Keratinocyte (primary cell): ENCODE measurements at regions not wholly inside any gene's neighbourhood (a gene's known extent, or its start where the extent isn't known, plus 50 kb on each side); places are given as distances from the start of the nearest gene placed in this dataset.

Experiments used
- DNase-seq: peaks from one replicate; pipeline ENCODE4 v3.0.0-alpha.2; 2011; ENCODE audit warnings: low read depth, missing footprints, low spot score
- FAIRE-seq: peaks from 2 replicates; lab custom pipeline; 2011; peaks lifted over from hg19 to GRCh38; lab: Jason Lieb, UNC
- H2AFZ ChIP-seq: 2 replicates; pipeline ENCODE4 v1.6.0; 2012; ENCODE audit warnings: low read length, control low read depth, inconsistent platforms; ENCODE audit not compliant: control insufficient read depth
- H3K27ac ChIP-seq: 2 replicates; pipeline ENCODE4 v1.5.1; 2011; ENCODE audit warnings: low read length; ENCODE audit not compliant: control insufficient read depth, insufficient read depth
- H3K27me3 ChIP-seq: 3 replicates; pipeline ENCODE4 v1.6.0; 2011; ENCODE audit warnings: low read length; ENCODE audit not compliant: control insufficient read depth, insufficient read depth; ENCODE audit errors: extremely low read depth
- H3K36me3 ChIP-seq, 2 experiments: 2 replicates in 1 of 2; 3 replicates in 1 of 2; pipeline ENCODE4 v1.5.1; 2011; ENCODE audit warnings: low read length in 2 of 2, mild to moderate bottlenecking in 1 of 2; ENCODE audit not compliant: control insufficient read depth in 2 of 2, insufficient read depth in 2 of 2; ENCODE audit errors: extremely low read depth in 1 of 2
- H3K4me1 ChIP-seq: 3 replicates; pipeline ENCODE4 v1.5.1; 2011; ENCODE audit warnings: low read length; ENCODE audit not compliant: control insufficient read depth, insufficient read depth; ENCODE audit errors: extremely low read depth
- H3K4me2 ChIP-seq: 3 replicates; pipeline ENCODE4 v1.6.0; 2011; ENCODE audit warnings: low read depth, low read length; ENCODE audit not compliant: control insufficient read depth, insufficient read depth; ENCODE audit errors: extremely low read depth
- H3K4me3 ChIP-seq, 3 experiments: fragments of 200-600 bp in 1 of 3; sonication (generic) in 1 of 3; 2 replicates in 2 of 3; 3 replicates in 1 of 3; pipeline ENCODE4 v1.5.1; 2011 to 2016; ENCODE audit warnings: low read length in 3 of 3, mild to moderate bottlenecking in 3 of 3, control low read depth in 2 of 3, inconsistent platforms in 1 of 3, low read depth in 1 of 3, mixed read lengths in 1 of 3, mixed run types in 1 of 3, moderate library complexity in 1 of 3; ENCODE audit not compliant: control insufficient read depth in 2 of 3, insufficient read depth in 2 of 3; ENCODE audit errors: extremely low read depth in 1 of 3
- H3K79me2 ChIP-seq: 2 replicates; pipeline ENCODE4 v1.6.0; 2012; ENCODE audit warnings: low read length; ENCODE audit not compliant: control insufficient read depth, insufficient read depth
- H3K9ac ChIP-seq: 3 replicates; pipeline ENCODE4 v1.6.0; 2011; ENCODE audit warnings: low read length; ENCODE audit not compliant: control insufficient read depth, insufficient read depth; ENCODE audit errors: extremely low read depth
- H3K9me1 ChIP-seq: 3 replicates; pipeline ENCODE4 v1.6.0; 2011; ENCODE audit warnings: low read length; ENCODE audit not compliant: control insufficient read depth, insufficient read depth; ENCODE audit errors: extremely low read depth
- H3K9me3 ChIP-seq: 2 replicates; pipeline ENCODE4 v1.5.1; 2012; ENCODE audit warnings: low read depth, low read length; ENCODE audit not compliant: control insufficient read depth
- H4K20me1 ChIP-seq: 3 replicates; pipeline ENCODE4 v1.6.0; 2011; ENCODE audit warnings: low read length; ENCODE audit not compliant: control insufficient read depth, insufficient read depth; ENCODE audit errors: extremely low read depth
- EZH2 ChIP-seq: IDR thresholded peaks from one replicate; pipeline ENCODE4 v1.6.1; 2012; ENCODE audit warnings: inconsistent platforms, mild to moderate bottlenecking, low read length, moderate library complexity
- dilution Hi-C: fragments of 300-500 bp; cut with MboI; formaldehyde crosslinking; loops from one replicate; pipeline ENCODE4 v1.7.0; 2020; ENCODE audit warnings: low sequenced_read_pairs; ENCODE audit not compliant: extremely low pct_ligation_motif_present
- TF ChIP-seq, protein P1 (sequence below), 3 experiments: IDR thresholded peaks in 1 of 3; conservative IDR thresholded peaks in 1 of 3; optimal IDR thresholded peaks in 1 of 3; 2 replicates in 2 of 3; 3 replicates in 1 of 3; pipeline versions ENCODE3 to v1.5.1; 2011; ENCODE audit warnings: low read length in 3 of 3, mild to moderate bottlenecking in 3 of 3, moderate library complexity in 2 of 3, control low read depth in 1 of 3, inconsistent platforms in 1 of 3; ENCODE audit not compliant: insufficient read depth in 2 of 3; ENCODE audit errors: extremely low read depth in 1 of 3

DNA sequence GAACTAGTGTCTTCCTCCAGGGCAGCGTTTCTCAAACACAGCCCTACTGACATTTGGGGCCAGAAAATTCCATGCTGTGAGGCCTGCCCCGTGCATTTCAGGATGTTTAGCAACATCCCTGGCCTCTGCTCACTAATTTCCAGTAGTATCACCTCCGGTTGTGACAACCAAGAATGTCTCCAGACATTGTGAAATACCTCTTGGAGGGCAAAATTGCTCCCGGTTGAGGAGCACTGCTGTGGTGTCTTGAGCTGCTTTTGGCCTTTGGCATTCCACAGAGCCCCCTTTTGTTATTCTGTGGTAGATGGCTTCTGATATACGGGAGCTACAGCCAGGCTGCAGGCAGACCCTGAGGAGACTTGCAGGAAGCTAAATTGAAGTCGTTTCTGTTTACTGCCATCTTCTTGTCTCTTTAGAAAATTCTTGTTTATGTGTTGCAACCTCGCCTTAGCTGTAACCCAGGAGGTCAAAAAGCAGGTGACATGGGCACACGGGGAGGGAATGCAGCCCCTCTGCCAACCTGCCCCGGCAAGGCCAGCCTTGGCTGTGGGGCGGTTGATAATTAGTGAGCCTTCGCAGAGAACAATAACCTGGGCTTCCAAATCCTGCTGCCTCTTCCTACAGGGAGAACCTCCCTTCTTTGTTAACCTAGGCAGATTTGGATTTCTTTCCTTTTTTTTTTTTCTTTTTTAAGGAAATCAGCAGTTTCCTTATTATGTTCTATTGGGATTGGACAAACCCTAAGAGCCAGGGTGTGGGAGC lies 74.7 kb upstream of the AKT3 start:
- H3K27ac ChIP-seq: peak overlapping the region; percentile 52
- H3K9me3 ChIP-seq: no peaks in the 10 kb centered on the region
- H4K20me1 ChIP-seq: no peaks in the 10 kb centered on the region
- no peak for TF ChIP-seq EZH2
- TF ChIP-seq, protein P1, sequence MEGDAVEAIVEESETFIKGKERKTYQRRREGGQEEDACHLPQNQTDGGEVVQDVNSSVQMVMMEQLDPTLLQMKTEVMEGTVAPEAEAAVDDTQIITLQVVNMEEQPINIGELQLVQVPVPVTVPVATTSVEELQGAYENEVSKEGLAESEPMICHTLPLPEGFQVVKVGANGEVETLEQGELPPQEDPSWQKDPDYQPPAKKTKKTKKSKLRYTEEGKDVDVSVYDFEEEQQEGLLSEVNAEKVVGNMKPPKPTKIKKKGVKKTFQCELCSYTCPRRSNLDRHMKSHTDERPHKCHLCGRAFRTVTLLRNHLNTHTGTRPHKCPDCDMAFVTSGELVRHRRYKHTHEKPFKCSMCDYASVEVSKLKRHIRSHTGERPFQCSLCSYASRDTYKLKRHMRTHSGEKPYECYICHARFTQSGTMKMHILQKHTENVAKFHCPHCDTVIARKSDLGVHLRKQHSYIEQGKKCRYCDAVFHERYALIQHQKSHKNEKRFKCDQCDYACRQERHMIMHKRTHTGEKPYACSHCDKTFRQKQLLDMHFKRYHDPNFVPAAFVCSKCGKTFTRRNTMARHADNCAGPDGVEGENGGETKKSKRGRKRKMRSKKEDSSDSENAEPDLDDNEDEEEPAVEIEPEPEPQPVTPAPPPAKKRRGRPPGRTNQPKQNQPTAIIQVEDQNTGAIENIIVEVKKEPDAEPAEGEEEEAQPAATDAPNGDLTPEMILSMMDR (optimal IDR thresholded peaks at IDR 0.05 in 1 of 3, IDR thresholded peaks at IDR 0.05 in 1 of 3, conservative IDR thresholded peaks at IDR 0.05 in 1 of 3; ENCODE audit: extremely low read depth in 1 of 3, insufficient read depth in 2 of 3, low read length in 3 of 3): no peak
- H3K4me3 ChIP-seq: no peak overlapping the region
- H3K36me3 ChIP-seq: no peaks in the 10 kb centered on the region
- peaks cover 30% of the 10 kb centered on the region for H3K4me1 ChIP-seq
- H3K9me1 ChIP-seq: no peaks in the 10 kb centered on the region
- H2AFZ ChIP-seq: peak overlapping the region; percentile 40
- H3K4me2 ChIP-seq: peak overlapping the region; percentile 64
- dilution Hi-C loops: no loop called here
- no peaks in the 10 kb centered on the region for H3K27me3 ChIP-seq
- no peak for DNase-seq
- FAIRE-seq: no peak
- H3K9ac ChIP-seq: no peak overlapping the region
- no peaks in the 10 kb centered on the region for H3K79me2 ChIP-seq

DNA sequence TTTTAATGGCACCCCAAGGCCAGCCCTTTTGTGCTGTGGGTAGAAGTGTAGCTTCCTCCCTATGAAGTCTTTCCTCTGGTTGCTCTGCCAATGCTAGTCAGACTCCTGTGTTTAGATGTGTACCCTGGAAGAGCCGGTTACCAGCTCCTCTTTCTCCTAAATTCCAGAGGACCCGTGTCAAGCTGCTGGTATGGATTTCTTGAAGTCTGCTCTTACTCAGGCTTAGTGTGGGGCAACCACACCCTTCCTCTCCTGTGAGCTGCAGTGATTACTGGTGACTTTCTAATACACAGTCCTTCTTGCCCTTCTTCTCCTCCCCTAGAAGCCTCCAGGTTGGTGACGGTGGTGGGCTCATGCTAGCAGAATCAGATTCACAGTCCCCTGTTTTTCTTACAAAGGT lies 74.1 kb upstream of the AKT3 start:
- Histone ChIP-seq H3K79me2 (no peaks in the 10 kb centered on the region), H3K9me3 (no peaks in the 10 kb centered on the region), H3K4me2 (peak overlapping the region; percentile 64), H3K27me3 (no peaks in the 10 kb centered on the region), H4K20me1 (no peaks in the 10 kb centered on the region), H3K4me1 (peaks cover 30% of the 10 kb centered on the region), H3K9ac (no peak overlapping the region), H3K27ac (peak overlapping the region; percentile 52), H3K36me3 (no peaks in the 10 kb centered on the region), H3K4me3 (no peak overlapping the region), H2AFZ (peak overlapping the region; percentile 40), H3K9me1 (no peaks in the 10 kb centered on the region)
- TF ChIP-seq EZH2: no peak
- TF ChIP-seq, protein P1 (optimal IDR thresholded peaks at IDR 0.05 in 1 of 3, IDR thresholded peaks at IDR 0.05 in 1 of 3, conservative IDR thresholded peaks at IDR 0.05 in 1 of 3; ENCODE audit: extremely low read depth in 1 of 3, insufficient read depth in 2 of 3, low read length in 3 of 3): no peak
- FAIRE-seq (peak; percentile 43), DNase-seq (no peak)
- dilution Hi-C loops: no loop called here
